ENCODE measurements at regions not wholly inside any gene's neighbourhood (a gene's known extent, or its start where the extent isn't known, plus 50 kb on each side); places are given as distances from the start of the nearest gene placed in this dataset.
"Not testable (repeated sequence)": the region's sequence is repeated elsewhere in the genome, so short reads cannot be mapped to it uniquely, and the experiment has no call there.

- no peak for ATAC-seq
- WGBS, 2 donors (ENCODE audit: low coverage in 1 of 2): 40 to 57% methylated on average over 1 of the region's 1 CpG
- Histone ChIP-seq H3K27me3 (no peaks in the 10 kb centered on the region), H3K4me1 (peaks cover 0 to 14% (median 0%) of the 10 kb centered on the region in 3 donors), H3K27ac (no peak overlapping the region), H3K4me3 (no peak overlapping the region), H3K9me3 (peaks cover 0 to 21% (median 0%) of the 10 kb centered on the region in 3 donors), H3K36me3 (no peaks in the 10 kb centered on the region)
- TF ChIP-seq POLR2A (IDR thresholded peaks at IDR 0.05): no peak
- TF ChIP-seq CTCF (IDR thresholded peaks at IDR 0.05): no peak
- TF ChIP-seq POLR2AphosphoS5 (IDR thresholded peaks at IDR 0.05): no peak
Observed at GRCh38 chr2:19631871-19632270, 269.9 kb downstream of the TTC32 start.

GRCh38 chr2:19630921-19631320 is 270.9 kb downstream of the TTC32 start:
- H3K27ac ChIP-seq: no peak overlapping the region
- H3K4me1 ChIP-seq: peaks cover 0 to 14% (median 0%) of the 10 kb centered on the region in 3 donors
- TF ChIP-seq POLR2AphosphoS5 (IDR thresholded peaks at IDR 0.05): no peak
- no peak for TF ChIP-seq POLR2A (IDR thresholded peaks at IDR 0.05)
- no peak for TF ChIP-seq CTCF (IDR thresholded peaks at IDR 0.05)
- TF ChIP-seq EP300 (IDR thresholded peaks at IDR 0.05): no peak
- H3K4me3 ChIP-seq: no peak overlapping the region
- no peaks in the 10 kb centered on the region for H3K36me3 ChIP-seq
- H3K9me3 ChIP-seq: peaks cover 0 to 30% (median 0%) of the 10 kb centered on the region in 3 donors
- WGBS, 2 donors (ENCODE audit: low coverage in 1 of 2): 92 to 93% methylated on average over 2 of the region's 2 CpGs
- no peak for ATAC-seq
- H3K27me3 ChIP-seq: no peaks in the 10 kb centered on the region

- H3K9me3 ChIP-seq: peaks cover 0 to 30% (median 0%) of the 10 kb centered on the region in 3 donors
- H3K4me1 ChIP-seq: peaks cover 0 to 8% (median 0%) of the 10 kb centered on the region in 3 donors
- no peak overlapping the region for H3K4me3 ChIP-seq
- H3K27ac ChIP-seq: no peak overlapping the region
- no peak for TF ChIP-seq POLR2A (IDR thresholded peaks at IDR 0.05)
- no peak for TF ChIP-seq EP300 (IDR thresholded peaks at IDR 0.05)
- no peak for TF ChIP-seq POLR2AphosphoS5 (IDR thresholded peaks at IDR 0.05)
- TF ChIP-seq CTCF (IDR thresholded peaks at IDR 0.05): no peak
- no peaks in the 10 kb centered on the region for H3K36me3 ChIP-seq
- ATAC-seq: no peak
- no peaks in the 10 kb centered on the region for H3K27me3 ChIP-seq
Observed at GRCh38 chr2:19627359-19627758, 268.9 kb upstream of the OSR1 start.

GRCh38 chr2:19623488-19623887 is 265.1 kb upstream of the OSR1 start:
- Histone ChIP-seq H3K4me1 (no peaks in the 10 kb centered on the region), H3K9me3 (peaks cover 0 to 32% (median 0%) of the 10 kb centered on the region in 3 donors), H3K27me3 (no peaks in the 10 kb centered on the region), H3K27ac (no peak overlapping the region), H3K36me3 (no peaks in the 10 kb centered on the region), H3K4me3 (no peak overlapping the region)
- 7 to 25% methylated on average over 1 of the region's 1 CpG for WGBS, 2 donors (ENCODE audit: low coverage in 1 of 2)
- ATAC-seq: no peak
- no peak for TF ChIP-seq POLR2AphosphoS5 (IDR thresholded peaks at IDR 0.05)

GRCh38 chr2:19617257-19617848 is 258.9 kb upstream of the OSR1 start:
- peaks cover 0 to 32% (median 0%) of the 10 kb centered on the region in 3 donors for H3K9me3 ChIP-seq
- no peaks in the 10 kb centered on the region for H3K27me3 ChIP-seq
- TF ChIP-seq EP300 (IDR thresholded peaks at IDR 0.05): no peak
- TF ChIP-seq CTCF (IDR thresholded peaks at IDR 0.05): no peak
- TF ChIP-seq POLR2A (IDR thresholded peaks at IDR 0.05): no peak
- TF ChIP-seq POLR2AphosphoS5 (IDR thresholded peaks at IDR 0.05): no peak
- H3K36me3 ChIP-seq: no peaks in the 10 kb centered on the region
- H3K27ac ChIP-seq: no peak overlapping the region
- no peak for ATAC-seq
- WGBS, 2 donors (ENCODE audit: low coverage in 1 of 2): 83 to 88% methylated on average over 1 of the region's 1 CpG
- no peaks in the 10 kb centered on the region for H3K4me1 ChIP-seq
- H3K4me3 ChIP-seq: no peak overlapping the region

- H3K4me3 ChIP-seq, H3K27me3 ChIP-seq, H3K27ac ChIP-seq, H3K36me3 ChIP-seq, H3K4me1 ChIP-seq, ATAC-seq: not testable (repeated sequence)
- peaks cover 0 to 32% (median 0%) of the 10 kb centered on the region in 3 donors for H3K9me3 ChIP-seq
- WGBS, 2 donors (ENCODE audit: low coverage in 1 of 2): 84 to 89% methylated on average over 4 to 6 of the region's 6 CpGs
Observed at GRCh38 chr2:19615402-19615801, 257.0 kb upstream of the OSR1 start.
